ENCODE measurements at regions not wholly inside any gene's neighbourhood (a gene's known extent, or its start where the extent isn't known, plus 50 kb on each side); places are given as distances from the start of the nearest gene placed in this dataset.
A peak's percentile ranks its signal among the peaks of the same experiment; 100 is the strongest.

GRCh38 chr9:81848472-81848871, 79.8 kb upstream of the SPATA31D4 start:
- DNase-seq = no peak

GRCh38 chr9:81849631-81850259, 78.5 kb upstream of the SPATA31D4 start:
- no peak for DNase-seq

- no peak for DNase-seq
Measured at GRCh38 chr9:81850724-81851123, 77.5 kb upstream of the SPATA31D4 start.

- peak; percentile 5 for DNase-seq
Measured at GRCh38 chr9:81851340-81851739, 76.9 kb upstream of the SPATA31D4 start.

- no peak for DNase-seq
Measured at GRCh38 chr9:81852820-81853219, 75.4 kb upstream of the SPATA31D4 start.

GRCh38 chr9:81855538-81855937, 72.7 kb upstream of the SPATA31D4 start:
- DNase-seq = no peak

- DNase-seq = no peak
Measured at GRCh38 chr9:81858657-81859430, 69.4 kb upstream of the SPATA31D4 start.

GRCh38 chr9:81860581-81860980, 67.6 kb upstream of the SPATA31D4 start:
- DNase-seq = no peak

- DNase-seq = no peak
Measured at GRCh38 chr9:81861644-81862043, 66.6 kb upstream of the SPATA31D4 start.

- no peak for DNase-seq
Measured at GRCh38 chr9:81868145-81868544, 60.1 kb upstream of the SPATA31D4 start.

- no peak for DNase-seq
Measured at GRCh38 chr9:81871695-81872094, 56.5 kb upstream of the SPATA31D4 start.

GRCh38 chr9:81874250-81874649, 54.0 kb upstream of the SPATA31D4 start:
- no peak for DNase-seq

GRCh38 chr9:81874931-81875330, 53.3 kb upstream of the SPATA31D4 start:
- no peak for DNase-seq

GRCh38 chr9:81877047-81877446, 51.2 kb upstream of the SPATA31D4 start:
- no peak for DNase-seq
